ENCODE measurements at regions not wholly inside any gene's neighbourhood (a gene's known extent, or its start where the extent isn't known, plus 50 kb on each side); places are given as distances from the start of the nearest gene placed in this dataset.
"Not testable (repeated sequence)": the region's sequence is repeated elsewhere in the genome, so short reads cannot be mapped to it uniquely, and the experiment has no call there.

DNA sequence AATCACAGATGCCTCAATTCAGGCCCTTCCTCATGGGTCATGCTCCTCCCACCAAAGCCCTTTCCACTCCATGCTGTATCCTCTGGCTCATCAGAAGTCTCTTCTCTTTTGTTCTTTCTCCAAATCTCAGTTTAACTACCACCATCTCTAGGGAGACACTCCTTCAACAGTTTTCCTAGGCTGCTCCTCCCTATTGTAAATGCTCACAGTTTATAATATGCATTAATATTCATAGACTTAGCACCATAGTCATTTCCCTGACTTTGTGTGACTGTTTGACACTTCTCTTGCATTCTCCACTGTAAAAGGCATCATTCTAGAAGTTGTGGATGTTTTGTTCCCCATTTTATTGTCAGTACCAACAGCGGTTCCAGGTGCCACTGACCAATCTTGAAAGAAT lies 226.5 kb upstream of the PRSS1 start:
- DNase-seq (ENCODE audit: low read depth, low spot score) = no peak
- in situ Hi-C loops (cut with HindIII; ENCODE audit: low sequenced_read_pairs) = no loop called here
- no peak overlapping the region for H3K4me3 ChIP-seq (ENCODE audit: low read depth, low read length)
- TF ChIP-seq CTCF (IDR thresholded peaks at IDR 0.05; ENCODE audit: low read depth, low read length) = no peak

DNA sequence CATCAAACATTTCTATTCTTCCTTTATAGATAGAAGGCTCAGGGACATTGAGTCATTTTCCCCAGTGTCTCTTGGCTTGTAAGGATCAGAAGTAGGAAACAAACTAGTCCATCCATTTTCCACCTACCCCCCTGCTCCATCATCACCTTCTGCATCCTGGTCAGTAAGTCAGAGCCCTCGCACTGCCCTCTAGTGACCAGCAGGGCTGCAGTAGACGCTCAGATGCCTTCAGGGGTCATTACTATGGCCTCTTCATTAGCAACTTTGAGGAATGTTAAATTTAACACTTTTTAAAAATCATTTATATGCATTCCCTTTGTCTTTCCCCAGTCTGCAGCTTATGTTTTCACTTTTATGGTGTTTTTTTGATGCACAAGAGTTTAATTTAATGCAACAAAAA lies 228.4 kb upstream of the PRSS1 start:
- in situ Hi-C loops (cut with HindIII; ENCODE audit: low sequenced_read_pairs); H3K4me3 ChIP-seq (ENCODE audit: low read depth, low read length); DNase-seq (ENCODE audit: low read depth, low spot score): not testable (repeated sequence)
- peak; percentile 55 for TF ChIP-seq CTCF (IDR thresholded peaks at IDR 0.05; ENCODE audit: low read depth, low read length)

GRCh38 chr7:142520455-142520854 lies 228.8 kb upstream of the PRSS1 start:
- in situ Hi-C loops (cut with HindIII; ENCODE audit: low sequenced_read_pairs); DNase-seq (ENCODE audit: low read depth, low spot score); H3K4me3 ChIP-seq (ENCODE audit: low read depth, low read length): not testable (repeated sequence)

DNA sequence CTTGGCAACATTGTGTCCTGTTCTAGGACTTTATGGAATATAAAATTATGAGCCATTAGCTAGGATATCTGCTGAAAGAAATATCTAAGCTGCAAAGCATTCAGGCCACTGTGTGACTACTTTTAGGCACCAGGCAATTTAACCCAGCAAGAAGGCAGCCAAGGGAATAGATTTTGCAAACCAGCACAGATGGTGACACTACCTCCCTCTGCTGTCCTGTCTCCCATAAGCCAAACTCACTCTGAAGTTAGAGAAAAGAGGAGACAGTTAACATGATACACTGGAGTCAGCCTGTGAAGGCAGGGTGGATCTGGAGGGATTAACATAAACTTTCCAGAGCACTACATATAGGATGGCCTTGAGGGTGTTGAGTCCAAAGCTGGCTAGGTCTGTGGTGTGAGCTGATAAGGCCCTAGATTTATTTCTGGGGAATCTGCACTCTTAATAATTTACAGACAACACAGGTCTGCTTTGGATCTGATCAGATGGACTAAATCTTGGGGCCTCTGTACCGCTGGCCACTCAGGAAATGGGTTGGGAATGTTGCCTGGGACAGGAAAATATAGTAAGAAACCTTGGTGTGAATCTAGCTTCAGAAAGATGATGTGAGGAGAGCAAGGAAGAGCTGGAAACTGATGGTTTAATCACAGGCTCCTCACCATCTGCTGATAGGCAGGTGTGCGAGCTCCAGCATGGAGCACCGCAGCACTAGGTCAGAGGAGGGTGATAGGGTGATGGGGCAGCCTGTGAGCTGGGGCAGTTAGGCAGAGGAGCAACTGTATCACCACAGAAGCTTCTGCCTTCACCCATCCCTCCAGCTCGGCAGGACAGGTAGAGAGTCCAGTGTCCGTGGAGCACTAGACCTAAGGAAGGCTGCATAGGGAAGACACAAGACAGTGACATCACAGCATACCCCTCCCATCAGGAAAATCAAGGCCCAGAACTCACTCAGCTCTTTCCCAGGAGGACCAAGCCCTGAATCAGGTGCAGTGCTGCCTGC lies 229.9 kb upstream of the PRSS1 start:
- in situ Hi-C loops (cut with HindIII; ENCODE audit: low sequenced_read_pairs) = no loop called here
- H3K4me3 ChIP-seq (ENCODE audit: low read depth, low read length) = no peak overlapping the region
- no peak for TF ChIP-seq CTCF (IDR thresholded peaks at IDR 0.05; ENCODE audit: low read depth, low read length)
- no peak for DNase-seq (ENCODE audit: low read depth, low spot score)

GRCh38 chr7:142516038-142516501 lies 233.2 kb upstream of the PRSS1 start:
- peak; percentile 87 for TF ChIP-seq CTCF (IDR thresholded peaks at IDR 0.05; ENCODE audit: low read depth, low read length)
- no peak overlapping the region for H3K4me3 ChIP-seq (ENCODE audit: low read depth, low read length)
- in situ Hi-C loops (cut with HindIII; ENCODE audit: low sequenced_read_pairs) = no loop called here
- peak; percentile 66 for DNase-seq (ENCODE audit: low read depth, low spot score)

DNA sequence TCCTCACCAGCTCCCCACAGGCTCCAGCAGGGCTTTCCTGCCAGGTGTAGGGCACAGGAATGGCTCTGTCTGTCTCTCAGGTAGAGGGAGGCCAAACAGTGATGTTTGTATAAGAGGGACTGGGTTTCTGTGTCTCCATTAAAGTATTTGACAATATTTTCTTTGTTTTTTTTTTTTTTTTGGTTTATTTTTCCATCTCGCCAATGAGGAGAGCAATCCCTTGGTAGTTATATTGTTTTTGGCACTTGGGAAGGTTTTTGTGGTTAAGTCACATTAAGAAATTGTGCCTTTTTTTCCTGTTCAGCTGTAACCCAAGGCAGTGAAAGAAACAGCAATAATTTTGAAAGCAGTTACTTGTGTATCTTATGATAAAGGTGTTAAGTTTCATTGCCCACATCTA lies 234.6 kb upstream of the PRSS1 start:
- H3K4me3 ChIP-seq (ENCODE audit: low read depth, low read length); DNase-seq (ENCODE audit: low read depth, low spot score); in situ Hi-C loops (cut with HindIII; ENCODE audit: low sequenced_read_pairs): not testable (repeated sequence)

DNA sequence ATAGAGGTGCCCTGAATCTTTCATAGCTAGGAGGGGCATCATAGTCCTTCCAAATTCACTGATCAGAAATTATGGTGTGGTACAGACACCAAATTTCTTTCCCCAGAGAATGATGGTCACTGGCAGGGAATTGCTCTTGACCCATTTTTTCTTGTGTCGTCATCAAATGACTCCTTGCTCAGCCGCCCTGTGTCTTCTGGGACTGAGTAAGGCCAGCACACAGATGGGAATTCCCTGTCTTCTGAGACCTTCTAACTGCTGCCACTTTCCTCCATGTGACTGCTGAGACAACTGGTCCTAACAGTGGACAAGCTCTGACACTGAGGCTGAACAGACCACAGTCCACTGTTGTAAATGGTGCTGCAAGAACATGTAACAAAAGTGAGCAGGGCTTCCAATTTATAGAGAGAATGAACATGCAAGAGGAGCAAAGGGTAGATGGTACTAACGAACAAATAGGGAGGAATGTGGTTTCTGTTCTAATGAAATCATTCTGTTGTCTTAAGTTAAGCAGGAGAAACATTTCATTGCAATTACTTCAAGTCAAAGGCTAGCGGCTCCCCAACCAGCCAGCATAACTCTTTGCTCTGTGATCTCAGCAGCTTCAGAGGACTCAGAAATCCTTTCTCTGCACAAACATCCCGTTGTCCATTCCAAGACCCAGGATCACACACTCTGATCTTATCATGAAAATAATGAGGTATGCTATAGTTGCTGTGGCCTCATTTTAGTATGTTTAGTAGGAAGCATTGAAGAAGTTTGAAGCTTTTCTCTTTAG lies 235.9 kb upstream of the PRSS1 start:
- H3K4me3 ChIP-seq (ENCODE audit: low read depth, low read length) = no peak overlapping the region
- no peak for DNase-seq (ENCODE audit: low read depth, low spot score)
- in situ Hi-C loops (cut with HindIII; ENCODE audit: low sequenced_read_pairs) = no loop called here
- no peak for TF ChIP-seq CTCF (IDR thresholded peaks at IDR 0.05; ENCODE audit: low read depth, low read length)
